ENCODE measurements at regions not wholly inside any gene's neighbourhood (a gene's known extent, or its start where the extent isn't known, plus 50 kb on each side); places are given as distances from the start of the nearest gene placed in this dataset.

DNA sequence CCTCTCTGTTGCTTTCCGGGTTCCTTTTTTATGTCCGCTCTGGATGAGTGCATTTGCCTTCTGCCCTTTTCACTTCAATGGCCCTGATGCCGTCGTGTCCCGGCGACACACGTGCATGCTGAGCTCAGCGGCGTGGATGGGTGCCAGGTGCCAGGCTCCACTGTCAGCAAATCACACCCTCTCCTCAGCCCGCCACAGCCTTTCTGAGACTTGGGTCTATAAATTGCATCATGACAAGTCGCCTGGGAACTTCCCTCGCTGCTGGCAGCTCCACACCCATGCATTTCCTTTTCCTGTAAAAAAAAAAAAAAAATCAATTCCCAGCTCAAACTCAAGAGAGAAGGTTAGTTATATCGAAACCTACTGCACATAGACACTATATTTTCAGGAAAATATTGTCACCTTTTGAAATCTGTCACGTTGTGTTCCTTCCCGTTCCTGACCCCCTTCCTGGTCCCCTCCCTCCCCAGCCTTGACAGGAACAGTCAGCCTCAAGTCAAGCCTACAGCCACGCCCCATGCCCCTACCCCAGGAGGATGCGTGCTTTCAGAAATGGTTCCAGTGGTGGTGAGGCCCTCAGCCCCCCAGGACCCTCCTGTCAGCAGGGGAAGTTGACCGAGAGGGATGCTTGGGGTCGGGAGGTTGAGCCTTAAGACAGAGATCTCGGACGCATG is 110.3 kb upstream of the PTCH1 start:
- TF ChIP-seq, protein P1, sequence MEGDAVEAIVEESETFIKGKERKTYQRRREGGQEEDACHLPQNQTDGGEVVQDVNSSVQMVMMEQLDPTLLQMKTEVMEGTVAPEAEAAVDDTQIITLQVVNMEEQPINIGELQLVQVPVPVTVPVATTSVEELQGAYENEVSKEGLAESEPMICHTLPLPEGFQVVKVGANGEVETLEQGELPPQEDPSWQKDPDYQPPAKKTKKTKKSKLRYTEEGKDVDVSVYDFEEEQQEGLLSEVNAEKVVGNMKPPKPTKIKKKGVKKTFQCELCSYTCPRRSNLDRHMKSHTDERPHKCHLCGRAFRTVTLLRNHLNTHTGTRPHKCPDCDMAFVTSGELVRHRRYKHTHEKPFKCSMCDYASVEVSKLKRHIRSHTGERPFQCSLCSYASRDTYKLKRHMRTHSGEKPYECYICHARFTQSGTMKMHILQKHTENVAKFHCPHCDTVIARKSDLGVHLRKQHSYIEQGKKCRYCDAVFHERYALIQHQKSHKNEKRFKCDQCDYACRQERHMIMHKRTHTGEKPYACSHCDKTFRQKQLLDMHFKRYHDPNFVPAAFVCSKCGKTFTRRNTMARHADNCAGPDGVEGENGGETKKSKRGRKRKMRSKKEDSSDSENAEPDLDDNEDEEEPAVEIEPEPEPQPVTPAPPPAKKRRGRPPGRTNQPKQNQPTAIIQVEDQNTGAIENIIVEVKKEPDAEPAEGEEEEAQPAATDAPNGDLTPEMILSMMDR (IDR thresholded peaks at IDR 0.05 in 2 of 3, conservative IDR thresholded peaks at IDR 0.05 in 1 of 3; ENCODE audit: borderline replicate concordance in 1 of 3, insufficient read depth in 1 of 3, low read depth in 2 of 3, low read length in 2 of 3): no peak
- TF ChIP-seq POLR2A (IDR thresholded peaks at IDR 0.05; ENCODE audit: borderline replicate concordance, extremely low read depth, insufficient read depth, insufficient read length): no peak
- no peak for TF ChIP-seq EZH2 (IDR thresholded peaks at IDR 0.05)
- no peak for TF ChIP-seq YY1 (IDR thresholded peaks at IDR 0.05; ENCODE audit: extremely low read depth, insufficient replicate concordance, low read depth, low read length)
- no peak for TF ChIP-seq EZH2phosphoT487 (IDR thresholded peaks at IDR 0.05; ENCODE audit: borderline replicate concordance)
- TF ChIP-seq TCF7L2 (IDR thresholded peaks at IDR 0.05; ENCODE audit: borderline replicate concordance, extremely low read depth, insufficient read depth, insufficient read length): no peak
- TF ChIP-seq, protein P2, sequence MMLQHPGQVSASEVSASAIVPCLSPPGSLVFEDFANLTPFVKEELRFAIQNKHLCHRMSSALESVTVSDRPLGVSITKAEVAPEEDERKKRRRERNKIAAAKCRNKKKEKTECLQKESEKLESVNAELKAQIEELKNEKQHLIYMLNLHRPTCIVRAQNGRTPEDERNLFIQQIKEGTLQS (IDR thresholded peaks at IDR 0.05): no peak
- TF ChIP-seq, protein P3, sequence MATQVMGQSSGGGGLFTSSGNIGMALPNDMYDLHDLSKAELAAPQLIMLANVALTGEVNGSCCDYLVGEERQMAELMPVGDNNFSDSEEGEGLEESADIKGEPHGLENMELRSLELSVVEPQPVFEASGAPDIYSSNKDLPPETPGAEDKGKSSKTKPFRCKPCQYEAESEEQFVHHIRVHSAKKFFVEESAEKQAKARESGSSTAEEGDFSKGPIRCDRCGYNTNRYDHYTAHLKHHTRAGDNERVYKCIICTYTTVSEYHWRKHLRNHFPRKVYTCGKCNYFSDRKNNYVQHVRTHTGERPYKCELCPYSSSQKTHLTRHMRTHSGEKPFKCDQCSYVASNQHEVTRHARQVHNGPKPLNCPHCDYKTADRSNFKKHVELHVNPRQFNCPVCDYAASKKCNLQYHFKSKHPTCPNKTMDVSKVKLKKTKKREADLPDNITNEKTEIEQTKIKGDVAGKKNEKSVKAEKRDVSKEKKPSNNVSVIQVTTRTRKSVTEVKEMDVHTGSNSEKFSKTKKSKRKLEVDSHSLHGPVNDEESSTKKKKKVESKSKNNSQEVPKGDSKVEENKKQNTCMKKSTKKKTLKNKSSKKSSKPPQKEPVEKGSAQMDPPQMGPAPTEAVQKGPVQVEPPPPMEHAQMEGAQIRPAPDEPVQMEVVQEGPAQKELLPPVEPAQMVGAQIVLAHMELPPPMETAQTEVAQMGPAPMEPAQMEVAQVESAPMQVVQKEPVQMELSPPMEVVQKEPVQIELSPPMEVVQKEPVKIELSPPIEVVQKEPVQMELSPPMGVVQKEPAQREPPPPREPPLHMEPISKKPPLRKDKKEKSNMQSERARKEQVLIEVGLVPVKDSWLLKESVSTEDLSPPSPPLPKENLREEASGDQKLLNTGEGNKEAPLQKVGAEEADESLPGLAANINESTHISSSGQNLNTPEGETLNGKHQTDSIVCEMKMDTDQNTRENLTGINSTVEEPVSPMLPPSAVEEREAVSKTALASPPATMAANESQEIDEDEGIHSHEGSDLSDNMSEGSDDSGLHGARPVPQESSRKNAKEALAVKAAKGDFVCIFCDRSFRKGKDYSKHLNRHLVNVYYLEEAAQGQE (IDR thresholded peaks at IDR 0.05; ENCODE audit: low read depth): no peak
- no peak for TF ChIP-seq POLR2AphosphoS5 (IDR thresholded peaks at IDR 0.05; ENCODE audit: low read depth, low read length)
- TF ChIP-seq CBX3 (IDR thresholded peaks at IDR 0.05; ENCODE audit: low read depth): no peak
- no peak for TF ChIP-seq EGR1 (IDR thresholded peaks at IDR 0.05; ENCODE audit: low read depth)
